NCI-H226 (cell line): ENCODE measurements at regions not wholly inside any gene's neighbourhood (a gene's known extent, or its start where the extent isn't known, plus 50 kb on each side); places are given as distances from the start of the nearest gene placed in this dataset.

Experiments
- DNase-seq: peaks from one replicate; pipeline ENCODE4 v3.0.0-alpha.2; 2015

DNA sequence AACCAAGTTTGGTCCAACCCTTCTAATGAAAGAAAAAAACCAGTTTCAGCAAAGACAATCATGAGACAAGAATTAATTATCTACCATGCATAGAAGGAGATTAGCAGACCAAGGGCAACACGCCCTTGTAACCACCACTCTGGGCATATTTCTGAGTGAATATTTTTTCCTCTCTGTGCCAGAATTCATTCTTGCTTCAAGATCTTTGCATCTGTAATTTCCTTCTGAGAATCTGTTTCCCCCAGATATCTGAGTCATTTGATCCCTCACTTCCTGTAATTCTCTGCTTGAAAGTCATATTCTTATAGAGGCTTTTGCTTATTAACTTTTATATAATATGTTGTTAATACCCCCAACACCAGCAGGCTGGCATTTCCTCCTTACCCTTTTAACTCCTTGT lies 243.7 kb downstream of the SLC16A7 start:
- peak; percentile 34 for DNase-seq

DNA sequence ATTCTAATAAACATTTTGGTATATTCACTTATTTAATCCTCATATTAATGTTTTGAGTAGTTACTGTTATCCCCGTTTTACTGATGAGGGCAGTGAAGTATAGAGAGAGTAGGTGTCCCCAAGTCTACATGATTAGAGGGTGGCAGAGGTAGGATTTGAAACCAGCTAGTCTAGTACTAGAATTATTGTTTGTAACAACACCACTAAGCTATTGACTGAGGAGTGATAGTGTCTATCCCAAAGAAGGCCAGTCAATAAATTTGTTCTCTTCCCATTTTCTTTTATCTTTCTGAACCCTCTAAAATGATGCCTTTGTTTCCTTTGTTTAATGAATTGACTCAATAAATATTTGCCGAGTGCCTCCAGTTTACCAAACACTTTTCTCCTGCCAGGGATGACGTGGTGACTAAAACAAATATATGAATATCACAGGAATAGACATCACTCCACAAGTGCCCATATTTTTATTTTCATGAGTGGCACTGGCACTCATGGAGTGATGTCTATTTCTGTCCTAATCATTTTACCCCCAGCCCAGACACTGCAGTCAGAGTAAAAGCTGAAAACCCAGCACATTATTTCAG lies 247.5 kb downstream of the SLC16A7 start:
- no peak for DNase-seq

DNA sequence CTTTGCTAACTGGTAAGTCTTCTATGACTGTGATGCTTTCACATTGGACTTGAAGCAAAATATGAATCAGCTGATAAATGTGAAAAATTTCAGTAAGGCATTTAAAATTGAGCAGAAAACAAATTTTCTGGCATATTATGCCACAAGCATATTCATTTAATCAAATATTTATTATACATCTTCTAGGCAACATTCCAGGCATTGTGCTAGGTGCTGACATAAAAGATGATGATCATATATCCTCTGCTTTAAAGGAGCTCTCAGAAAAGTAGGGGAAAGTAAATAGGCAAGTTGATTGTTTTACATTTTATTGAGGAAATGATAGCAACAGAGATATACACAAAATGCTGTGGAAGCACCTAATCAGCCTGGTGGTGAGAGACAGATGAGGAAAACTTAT lies 248.9 kb downstream of the SLC16A7 start:
- DNase-seq, result no peak

- no peak for DNase-seq
Measured at GRCh38 chr12:59845293-59845692, 249.5 kb downstream of the SLC16A7 start.

- no peak for DNase-seq
Measured at GRCh38 chr12:59847127-59847526, 251.3 kb downstream of the SLC16A7 start.

DNA sequence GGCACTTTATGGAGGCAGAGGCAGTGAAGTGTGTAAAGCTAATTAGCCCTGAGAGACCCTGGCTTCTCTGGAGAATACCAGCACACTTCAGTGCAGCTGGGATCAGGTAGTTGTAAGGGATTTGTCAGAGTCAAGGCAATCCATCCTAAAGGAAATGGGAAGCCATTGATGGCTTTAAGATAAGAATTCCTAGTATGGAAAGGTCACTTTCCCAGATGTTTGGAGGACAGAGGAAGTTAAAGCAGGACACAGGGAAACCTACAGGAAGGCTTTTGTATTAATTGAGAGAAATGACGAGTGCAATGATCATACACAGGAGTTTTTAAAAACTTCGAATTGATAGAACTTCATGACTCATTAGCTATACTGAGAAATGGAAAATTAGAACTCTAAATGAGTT lies 254.4 kb downstream of the SLC16A7 start:
- DNase-seq, result no peak

GRCh38 chr12:59858508-59859170 lies 262.8 kb downstream of the SLC16A7 start:
- no peak for DNase-seq

GRCh38 chr12:59859171-59859510 lies 263.3 kb downstream of the SLC16A7 start:
- no peak for DNase-seq

DNA sequence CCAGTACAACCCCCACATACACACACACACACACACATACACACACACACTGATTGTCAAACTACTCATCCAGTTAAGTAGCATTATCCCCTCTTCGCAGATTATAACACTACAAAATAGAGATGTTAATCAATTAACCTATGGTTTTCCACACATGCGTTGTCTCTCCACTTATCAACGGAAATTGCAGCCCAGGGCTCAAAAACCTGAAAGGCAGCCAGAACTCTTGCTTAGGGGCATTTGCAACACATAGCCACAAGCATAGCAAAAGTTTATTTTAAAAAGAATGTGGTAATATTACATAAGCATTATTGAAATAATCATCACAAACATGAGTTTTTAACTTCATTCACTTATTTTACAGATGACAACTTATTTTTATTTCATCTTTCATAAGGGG lies 265.8 kb downstream of the SLC16A7 start:
- no peak for DNase-seq

DNA sequence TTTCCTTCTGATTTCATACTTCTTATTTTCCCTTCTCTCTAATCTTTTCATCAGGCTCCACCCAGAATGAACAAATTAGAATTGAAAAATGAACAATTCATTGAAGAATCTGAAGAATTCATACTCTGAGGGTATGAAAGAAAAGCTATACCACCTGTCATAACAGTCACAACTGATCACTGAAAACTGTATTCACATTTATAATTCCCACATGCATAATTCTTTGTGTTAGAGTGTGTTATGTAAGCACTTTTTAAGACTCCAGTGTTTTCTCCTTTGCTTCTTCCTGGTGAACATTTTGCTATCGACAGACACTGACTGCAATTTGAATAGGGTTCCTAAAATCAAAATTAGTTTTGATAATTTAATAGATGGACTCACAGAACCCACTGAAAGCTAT lies 271.2 kb downstream of the SLC16A7 start:
- no peak for DNase-seq

DNA sequence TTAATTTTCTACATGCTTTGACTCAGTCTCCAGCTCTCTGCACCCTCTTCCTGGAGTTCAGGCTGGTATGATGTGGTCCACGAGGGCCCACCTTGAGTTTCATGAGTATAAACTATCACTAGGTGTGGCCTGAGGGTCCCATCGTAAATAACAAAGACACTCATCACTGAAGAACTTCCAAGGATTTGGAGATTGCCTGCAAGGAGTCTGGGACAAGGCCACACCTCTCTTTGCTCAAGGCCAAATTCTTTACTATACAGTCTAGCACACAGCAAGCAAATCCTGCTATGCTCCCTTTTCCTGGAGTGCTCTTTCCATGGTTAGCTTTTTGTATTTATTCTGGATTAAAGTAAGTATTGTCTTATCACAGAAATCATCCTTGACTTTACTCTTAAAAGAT lies 271.9 kb downstream of the SLC16A7 start:
- DNase-seq, result peak; percentile 16

GRCh38 chr12:59871779-59872178 lies 275.9 kb downstream of the SLC16A7 start:
- no peak for DNase-seq

GRCh38 chr12:59873136-59873535 lies 277.3 kb downstream of the SLC16A7 start:
- DNase-seq, result no peak

DNA sequence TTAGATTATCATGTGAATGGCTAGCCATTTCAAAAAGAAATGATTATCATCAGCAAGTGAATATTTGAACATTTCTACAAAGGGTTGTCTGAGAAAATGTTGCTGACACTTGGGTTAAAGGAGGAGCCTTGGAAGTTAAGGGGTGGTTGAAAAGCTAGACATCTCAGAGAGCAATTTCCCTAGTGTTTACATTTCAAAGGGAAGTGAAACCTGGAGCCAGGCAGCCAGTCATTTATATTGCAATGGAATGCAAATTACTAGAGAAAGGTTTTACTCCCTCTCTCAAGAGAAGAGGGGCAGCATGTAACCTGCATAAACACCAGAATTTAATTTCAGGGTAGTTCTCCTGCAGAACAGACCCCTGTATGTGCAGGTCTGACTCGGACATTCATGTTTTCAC lies 279.0 kb downstream of the SLC16A7 start:
- peak; percentile 38 for DNase-seq

DNA sequence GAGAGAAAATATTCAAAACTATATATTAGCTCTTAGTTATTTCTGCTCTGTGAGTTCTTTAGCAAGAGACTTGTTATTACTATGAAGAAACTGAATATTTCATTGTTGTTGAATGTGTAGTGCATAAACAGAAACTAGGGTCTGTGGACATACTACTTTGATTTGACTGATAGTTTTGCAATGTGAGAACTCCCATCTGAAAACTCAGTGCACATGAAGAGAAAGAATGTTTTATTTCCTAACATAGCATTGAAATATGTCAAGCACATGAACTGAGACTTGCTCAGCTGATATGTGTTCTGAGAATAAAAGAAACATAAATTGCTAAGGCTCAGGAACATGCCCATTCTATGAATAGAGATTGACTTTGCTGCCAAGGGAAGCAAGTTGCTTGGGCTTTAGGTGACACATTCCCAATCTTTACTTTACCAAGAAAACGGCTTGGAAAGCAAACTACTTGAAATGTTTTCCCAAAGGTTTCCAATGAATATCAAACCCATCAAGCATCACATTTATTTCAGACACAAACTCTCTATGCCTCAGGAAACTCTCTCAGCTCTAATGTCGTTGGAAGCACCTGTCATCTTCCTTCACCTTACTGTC lies 290.4 kb downstream of the SLC16A7 start:
- no peak for DNase-seq

DNA sequence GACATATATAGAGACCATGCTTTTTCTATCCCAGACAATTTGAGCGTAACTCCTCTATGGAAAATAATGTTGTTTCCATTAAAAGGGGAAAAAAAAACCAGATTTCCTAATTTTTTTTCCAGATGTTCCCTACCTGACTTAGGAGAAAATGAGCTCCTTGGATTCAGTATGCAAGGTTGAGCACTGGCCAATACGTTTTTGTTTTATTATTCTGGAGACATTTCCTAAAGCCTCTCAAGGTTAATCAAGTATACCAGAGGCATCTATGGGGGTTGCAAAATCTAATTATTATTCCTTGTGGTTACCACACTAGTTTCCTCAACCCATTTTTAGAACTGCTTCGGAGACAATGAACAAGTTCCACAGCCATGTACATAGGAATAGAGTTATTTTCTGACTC lies 291.3 kb downstream of the SLC16A7 start:
- no peak for DNase-seq

DNA sequence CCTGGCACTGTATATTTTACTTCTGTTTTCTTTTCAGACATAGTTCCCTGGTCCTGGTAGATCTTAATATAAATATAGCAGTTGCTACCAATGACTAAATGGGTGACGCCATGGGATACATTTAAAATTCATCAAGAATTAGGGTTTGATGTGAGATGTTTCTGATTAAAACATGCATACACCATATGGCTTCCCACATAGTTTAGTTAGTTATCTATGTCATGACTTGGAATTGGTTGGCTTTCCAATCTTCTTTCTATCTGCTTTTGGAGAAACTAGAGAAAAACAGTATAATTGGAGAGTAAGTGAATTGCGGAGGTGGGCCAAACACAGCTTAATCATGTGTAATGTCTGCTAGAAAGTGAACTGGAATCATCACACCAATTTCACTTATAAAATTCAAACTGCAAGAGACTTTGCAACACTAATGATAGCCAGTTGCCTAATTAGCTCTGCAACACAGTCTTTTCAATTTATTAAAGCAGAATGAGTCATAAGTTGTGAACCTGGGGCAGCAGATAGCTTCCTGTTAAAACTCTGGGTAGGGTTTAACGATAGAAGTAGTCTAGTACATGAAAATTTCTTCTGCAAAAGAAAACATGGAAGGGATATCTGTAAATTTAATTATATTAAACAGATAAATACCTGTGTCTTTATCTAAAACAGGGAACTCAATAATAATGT lies 295.2 kb downstream of the SLC16A7 start:
- no peak for DNase-seq

- no peak for DNase-seq
Measured at GRCh38 chr12:59895166-59895775, 299.4 kb downstream of the SLC16A7 start.

- DNase-seq, result no peak
Measured at GRCh38 chr12:59904874-59905521, 309.2 kb downstream of the SLC16A7 start.

GRCh38 chr12:59911516-59911915 lies 315.7 kb downstream of the SLC16A7 start:
- DNase-seq, result no peak

GRCh38 chr12:59916988-59917387 lies 321.2 kb downstream of the SLC16A7 start:
- DNase-seq, result no peak

GRCh38 chr12:59927032-59927431 lies 331.2 kb downstream of the SLC16A7 start:
- no peak for DNase-seq

DNA sequence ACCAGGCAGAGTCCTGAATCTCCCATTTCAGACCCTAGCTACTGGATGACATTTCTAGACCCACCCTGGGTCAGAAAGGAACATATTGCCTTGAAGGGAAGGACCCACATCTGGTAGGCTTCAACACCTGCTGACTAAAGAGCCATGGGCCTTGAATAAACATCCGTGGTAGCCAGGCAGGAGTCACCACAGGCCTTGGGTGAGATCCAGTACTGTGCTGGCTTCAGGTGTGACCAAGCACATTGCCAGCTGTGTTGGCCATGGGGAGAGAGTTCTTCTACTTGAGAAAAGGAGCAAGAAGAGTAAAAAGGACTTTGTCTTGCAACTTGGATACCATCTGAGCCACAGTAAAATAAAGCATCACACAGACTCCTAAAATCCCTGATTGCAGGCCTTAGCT lies 332.6 kb downstream of the SLC16A7 start:
- no peak for DNase-seq
